WTC11 (cell line): ENCODE measurements at regions not wholly inside any gene's neighbourhood (a gene's known extent, or its start where the extent isn't known, plus 50 kb on each side); places are given as distances from the start of the nearest gene placed in this dataset.

Experiments used
- IRF2 ChIP-seq: sonication (generic); formaldehyde crosslinking; IDR thresholded peaks from 2 replicates; pipeline ENCODE4 v1.8.0; 2022; ENCODE audit warnings: low read depth, missing genetic modification reagents, borderline replicate concordance
- PRDM15 ChIP-seq: sonication (generic); formaldehyde crosslinking; IDR thresholded peaks from 2 replicates; pipeline ENCODE4 v1.8.0; 2022; ENCODE audit warnings: missing genetic modification reagents
- ZSCAN18 ChIP-seq: fragments of 250-450 bp; sonication (Bioruptor Pico); IDR thresholded peaks from 2 replicates; pipeline ENCODE4 v2.1.2; 2022; ENCODE audit warnings: mild to moderate bottlenecking, moderate library complexity

GRCh38 chrX:149199734-149200133 is 305.4 kb downstream of the IDS start:
- TF ChIP-seq ZSCAN18 (CRISPR knock-in tag), result no peak
- TF ChIP-seq IRF2 (CRISPR knock-in tag), result no peak
- no peak for TF ChIP-seq PRDM15
